ENCODE measurements at regions not wholly inside any gene's neighbourhood (a gene's known extent, or its start where the extent isn't known, plus 50 kb on each side); places are given as distances from the start of the nearest gene placed in this dataset.
A peak's percentile ranks its signal among the peaks of the same experiment; 100 is the strongest.

GRCh38 chr16:11471548-11471947, 115.2 kb downstream of the LITAF start:
- WGBS, 2 donors: 78 to 85% methylated on average over 2 to 12 of the region's 12 CpGs
- Histone ChIP-seq H3K27me3 (no peaks in the 10 kb centered on the region), H3K27ac (no peak overlapping the region), H3K4me1 (no peaks in the 10 kb centered on the region), H3K4me3 (no peak overlapping the region), H3K9me3 (no peaks in the 10 kb centered on the region), H3K36me3 (no peaks in the 10 kb centered on the region)
- DNase-seq: no peak
- no peak for ATAC-seq (ENCODE audit: low FRiP score in 2 of 2)
- TF ChIP-seq CTCF (IDR thresholded peaks at IDR 0.05) (no peak), EP300 (IDR thresholded peaks at IDR 0.05) (no peak), POLR2A (IDR thresholded peaks at IDR 0.05) (no peak), POLR2AphosphoS5 (IDR thresholded peaks at IDR 0.05) (no peak)

GRCh38 chr16:11472410-11472809, 114.3 kb downstream of the LITAF start:
- no peak for ATAC-seq (ENCODE audit: low FRiP score in 2 of 2)
- no peaks in the 10 kb centered on the region for H3K9me3 ChIP-seq
- WGBS, 2 donors: 74 to 94% methylated on average over 4 of the region's 4 CpGs

DNA sequence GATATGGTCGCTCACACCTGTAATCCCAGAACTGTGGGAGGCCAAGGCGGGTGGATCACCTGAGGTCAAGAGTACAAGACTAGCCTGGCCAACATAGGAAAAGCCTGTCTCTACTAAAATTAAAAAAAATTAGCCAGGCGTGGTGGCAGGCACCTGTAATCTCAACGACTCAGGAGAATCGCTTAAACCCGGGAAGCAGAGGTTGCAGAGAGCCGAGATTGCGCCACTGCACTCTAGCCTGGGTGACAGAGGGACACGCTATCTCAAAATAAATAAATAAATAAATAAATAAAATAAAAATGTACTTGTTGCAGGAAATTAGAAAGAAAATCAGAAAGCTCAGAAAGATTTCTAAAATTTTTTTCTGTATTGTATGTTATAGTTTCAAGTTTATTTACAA, 113.9 kb downstream of the LITAF start:
- ATAC-seq (ENCODE audit: low FRiP score in 2 of 2): no peak

More at GRCh38 chr16:11472410-11472809, 114.3 kb downstream of the LITAF start:
- H3K27me3 ChIP-seq: no peaks in the 10 kb centered on the region
- no peaks in the 10 kb centered on the region for H3K36me3 ChIP-seq
- no peaks in the 10 kb centered on the region for H3K4me1 ChIP-seq
- DNase-seq: no peak
- no peak overlapping the region for H3K4me3 ChIP-seq
- TF ChIP-seq EP300 (IDR thresholded peaks at IDR 0.05) (no peak), CTCF (IDR thresholded peaks at IDR 0.05) (no peak), POLR2AphosphoS5 (IDR thresholded peaks at IDR 0.05) (no peak), POLR2A (IDR thresholded peaks at IDR 0.05) (no peak)
- H3K27ac ChIP-seq: no peak overlapping the region

DNA sequence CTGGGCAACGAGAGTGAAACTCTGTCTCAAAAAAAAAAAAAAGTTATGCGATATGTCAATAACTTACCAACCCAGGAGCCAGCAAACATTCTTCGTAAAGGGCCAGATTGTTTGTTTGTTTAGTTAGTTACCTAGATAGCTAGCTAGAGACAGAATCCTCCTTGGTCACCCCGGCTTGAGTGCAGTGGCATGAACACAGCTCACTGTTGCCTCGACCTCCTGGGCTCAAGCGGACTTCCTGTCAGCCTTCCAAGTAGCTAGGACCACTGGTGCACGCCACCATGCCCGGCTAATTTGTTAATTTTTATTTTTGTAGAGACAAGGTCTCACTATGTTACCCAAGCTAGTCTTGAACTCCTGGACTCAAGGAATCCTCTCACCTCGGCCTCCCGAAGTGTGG, 113.0 kb downstream of the LITAF start:
- H3K9me3 ChIP-seq: no peaks in the 10 kb centered on the region
- H3K27me3 ChIP-seq: no peaks in the 10 kb centered on the region
- TF ChIP-seq POLR2A (IDR thresholded peaks at IDR 0.05) (no peak), EP300 (IDR thresholded peaks at IDR 0.05) (no peak), POLR2AphosphoS5 (IDR thresholded peaks at IDR 0.05) (no peak)
- WGBS, 2 donors: 76 to 81% methylated on average over 10 of the region's 10 CpGs
- no peak overlapping the region for H3K4me3 ChIP-seq
- no peak overlapping the region for H3K27ac ChIP-seq
- no peak for DNase-seq
- no peaks in the 10 kb centered on the region for H3K36me3 ChIP-seq
- H3K4me1 ChIP-seq: no peaks in the 10 kb centered on the region
- ATAC-seq (ENCODE audit: low FRiP score in 2 of 2): no peak

More for the DNA sequence above, 113.9 kb downstream of the LITAF start:
- H3K9me3 ChIP-seq: no peaks in the 10 kb centered on the region
- H3K27ac ChIP-seq: no peak overlapping the region
- 56 to 74% methylated on average over 9 of the region's 9 CpGs for WGBS, 2 donors
- no peaks in the 10 kb centered on the region for H3K27me3 ChIP-seq
- H3K4me3 ChIP-seq: no peak overlapping the region
- H3K36me3 ChIP-seq: no peaks in the 10 kb centered on the region
- TF ChIP-seq POLR2AphosphoS5 (IDR thresholded peaks at IDR 0.05) (no peak), CTCF (IDR thresholded peaks at IDR 0.05) (no peak), POLR2A (IDR thresholded peaks at IDR 0.05) (no peak), EP300 (IDR thresholded peaks at IDR 0.05) (no peak)
- H3K4me1 ChIP-seq: no peaks in the 10 kb centered on the region
- no peak for DNase-seq

- Histone ChIP-seq H3K9me3 (no peaks in the 10 kb centered on the region), H3K4me3 (no peak overlapping the region), H3K27me3 (no peaks in the 10 kb centered on the region), H3K36me3 (no peaks in the 10 kb centered on the region), H3K27ac (no peak overlapping the region), H3K4me1 (no peaks in the 10 kb centered on the region)
- TF ChIP-seq POLR2A (IDR thresholded peaks at IDR 0.05): no peak
- no peak for TF ChIP-seq CTCF (IDR thresholded peaks at IDR 0.05)
- no peak for TF ChIP-seq EP300 (IDR thresholded peaks at IDR 0.05)
- no peak for TF ChIP-seq POLR2AphosphoS5 (IDR thresholded peaks at IDR 0.05)
- DNase-seq: peak in 1 of 2 donors; percentile 42
- WGBS, 2 donors: 69 to 75% methylated on average over 8 of the region's 8 CpGs
- ATAC-seq (ENCODE audit: low FRiP score in 2 of 2): peak in 1 of 2 donors; percentile 23
Measured at GRCh38 chr16:11474617-11475291, 112.0 kb downstream of the LITAF start.
